Hematopoietic multipotent progenitor cell (in vitro differentiated cells): ENCODE measurements at regions not wholly inside any gene's neighbourhood (a gene's known extent, or its start where the extent isn't known, plus 50 kb on each side); places are given as distances from the start of the nearest gene placed in this dataset.

Experiments
- DNase-seq, 3 donors: peaks; one replicate each; pipeline ENCODE4 v3.0.0-alpha.2; 2011 to 2015; ENCODE audit warnings: low read depth in 2 of 3, low spot score in 2 of 3

- DNase-seq: no peak
Observed at GRCh38 chr15:37823601-37824275, 110.7 kb upstream of the TMCO5A start.

- DNase-seq: peak in 2 of 3 donors; percentile 69 to 89
Observed at GRCh38 chr15:37824717-37825382, 109.6 kb upstream of the TMCO5A start.

GRCh38 chr15:37837276-37837675, 97.2 kb upstream of the TMCO5A start:
- DNase-seq: no peak

GRCh38 chr15:37847776-37848175, 86.7 kb upstream of the TMCO5A start:
- DNase-seq: no peak

- no peak for DNase-seq
Observed at GRCh38 chr15:37856109-37856508, 78.3 kb upstream of the TMCO5A start.

- no peak for DNase-seq
Observed at GRCh38 chr15:37860896-37861295, 73.5 kb upstream of the TMCO5A start.

- DNase-seq: no peak
Observed at GRCh38 chr15:37865687-37866086, 68.8 kb upstream of the TMCO5A start.

- no peak for DNase-seq
Observed at GRCh38 chr15:37870711-37871110, 63.7 kb upstream of the TMCO5A start.

- DNase-seq: no peak
Observed at GRCh38 chr15:37872661-37873060, 61.8 kb upstream of the TMCO5A start.

- DNase-seq: no peak
Observed at GRCh38 chr15:37873336-37873735, 61.1 kb upstream of the TMCO5A start.

GRCh38 chr15:37876900-37877299, 57.5 kb upstream of the TMCO5A start:
- no peak for DNase-seq

- DNase-seq: no peak
Observed at GRCh38 chr15:37877851-37878741, 56.3 kb upstream of the TMCO5A start.

GRCh38 chr15:37880009-37880834, 54.2 kb upstream of the TMCO5A start:
- DNase-seq: peak in 2 of 3 donors; percentile 51 to 70

- DNase-seq: no peak
Observed at GRCh38 chr15:37880835-37881153, 53.6 kb upstream of the TMCO5A start.

GRCh38 chr15:37881237-37882013, 53.0 kb upstream of the TMCO5A start:
- no peak for DNase-seq

GRCh38 chr15:37882640-37883039, 51.8 kb upstream of the TMCO5A start:
- DNase-seq: no peak
